DMS153 treated with DMSO at 0.1 percent for 48 hours (cell line): ENCODE measurements at regions not wholly inside any gene's neighbourhood (a gene's known extent, or its start where the extent isn't known, plus 50 kb on each side); places are given as distances from the start of the nearest gene placed in this dataset.
"Not testable (repeated sequence)": the region's sequence is repeated elsewhere in the genome, so short reads cannot be mapped to it uniquely, and the experiment has no call there.

ENCODE experiments used
- DNase-seq: peaks from one replicate; lab custom pipeline; 2025; ENCODE audit not compliant: unreplicated experiment; lab: John Stamatoyannopoulos, UW

GRCh38 chr6:57860481-57861315, 543.3 kb downstream of the PRIM2 start:
- not testable (repeated sequence) for DNase-seq

GRCh38 chr6:57870083-57870482, 552.7 kb downstream of the PRIM2 start:
- DNase-seq: not testable (repeated sequence)

- not testable (repeated sequence) for DNase-seq
These were observed 556.0 kb downstream of the PRIM2 start for GRCh38 chr6:57873424-57873823.

- DNase-seq: not testable (repeated sequence)
These were observed 559.2 kb downstream of the PRIM2 start for GRCh38 chr6:57876659-57877058.

- not testable (repeated sequence) for DNase-seq
These were observed 560.3 kb downstream of the PRIM2 start for GRCh38 chr6:57877729-57878128.

- DNase-seq: not testable (repeated sequence)
These were observed 561.4 kb downstream of the PRIM2 start for GRCh38 chr6:57878792-57879191.

- not testable (repeated sequence) for DNase-seq
These were observed 581.4 kb downstream of the PRIM2 start for GRCh38 chr6:57898850-57899249.

GRCh38 chr6:57900687-57901399, 583.4 kb downstream of the PRIM2 start:
- DNase-seq: not testable (repeated sequence)

GRCh38 chr6:57901445-57901844, 584.0 kb downstream of the PRIM2 start:
- not testable (repeated sequence) for DNase-seq

GRCh38 chr6:57904356-57904755, 586.9 kb downstream of the PRIM2 start:
- DNase-seq: not testable (repeated sequence)

- DNase-seq: not testable (repeated sequence)
These were observed 597.9 kb downstream of the PRIM2 start for GRCh38 chr6:57915300-57915699.

GRCh38 chr6:57942966-57943365, 625.5 kb downstream of the PRIM2 start:
- DNase-seq: not testable (repeated sequence)

GRCh38 chr6:57946084-57946768, 628.8 kb downstream of the PRIM2 start:
- not testable (repeated sequence) for DNase-seq

GRCh38 chr6:57946769-57947091, 629.3 kb downstream of the PRIM2 start:
- DNase-seq: not testable (repeated sequence)

GRCh38 chr6:57948481-57948880, 631.1 kb downstream of the PRIM2 start:
- not testable (repeated sequence) for DNase-seq

- not testable (repeated sequence) for DNase-seq
These were observed 633.0 kb downstream of the PRIM2 start for GRCh38 chr6:57950430-57950829.

- not testable (repeated sequence) for DNase-seq
These were observed 649.3 kb downstream of the PRIM2 start for GRCh38 chr6:57966757-57967156.

GRCh38 chr6:57971956-57972355, 654.5 kb downstream of the PRIM2 start:
- not testable (repeated sequence) for DNase-seq

- DNase-seq: no peak
These were observed 657.2 kb downstream of the PRIM2 start for GRCh38 chr6:57974653-57975052.

- not testable (repeated sequence) for DNase-seq
These were observed 657.7 kb downstream of the PRIM2 start for GRCh38 chr6:57975127-57975526.

- not testable (repeated sequence) for DNase-seq
These were observed 658.9 kb downstream of the PRIM2 start for GRCh38 chr6:57976371-57976770.
